Adrenal gland (tissue), 5 donors: ENCODE measurements at regions not wholly inside any gene's neighbourhood (a gene's known extent, or its start where the extent isn't known, plus 50 kb on each side); places are given as distances from the start of the nearest gene placed in this dataset.
"Not testable (repeated sequence)": the region's sequence is repeated elsewhere in the genome, so short reads cannot be mapped to it uniquely, and the experiment has no call there.

ENCODE experiments used
- POLR2A ChIP-seq, 2 donors: fragments of 450-650 bp; IDR thresholded peaks; one replicate each; pipeline ENCODE4 v1.6.1; 2017; ENCODE audit warnings: antibody characterized with exemption in 2 of 2, mild to moderate bottlenecking in 2 of 2, moderate library complexity in 1 of 2
- TF ChIP-seq, protein P1 (sequence below), 6 experiments: fragments of 450-650 bp in 4 of 6; fragments of 200-600 bp in 2 of 6; sonication (generic) in 1 of 6; IDR thresholded peaks; 1 replicate in 5 of 6; 2 replicates in 1 of 6; pipeline versions ENCODE4 v1.5.1 to v1.8.0; 2016 to 2021; ENCODE audit warnings: antibody characterized with exemption in 6 of 6, mild to moderate bottlenecking in 2 of 6, moderate library complexity in 1 of 6
- donor health status: DM: no; HTN: no; CAD: no.

DNA sequence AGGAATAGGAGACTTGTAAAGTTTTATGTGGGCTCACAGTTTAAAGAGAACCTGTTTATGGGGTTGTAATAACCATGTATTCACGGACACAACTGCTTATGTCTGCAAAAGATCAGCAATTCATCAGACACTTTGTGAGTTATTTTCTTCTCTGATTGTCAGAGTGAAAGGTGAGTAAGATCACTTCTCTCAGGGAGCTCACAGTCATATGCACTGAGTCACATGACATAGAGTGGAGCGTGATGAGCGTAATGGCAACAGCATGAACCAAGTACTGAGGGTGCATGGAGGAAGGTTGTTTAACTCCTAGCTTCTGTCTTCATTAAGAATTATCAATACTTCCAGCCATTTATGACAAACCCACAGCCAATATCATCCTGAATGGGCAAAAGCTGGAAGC lies 128.8 kb downstream of the OR4M2 start:
- TF ChIP-seq, protein P1, sequence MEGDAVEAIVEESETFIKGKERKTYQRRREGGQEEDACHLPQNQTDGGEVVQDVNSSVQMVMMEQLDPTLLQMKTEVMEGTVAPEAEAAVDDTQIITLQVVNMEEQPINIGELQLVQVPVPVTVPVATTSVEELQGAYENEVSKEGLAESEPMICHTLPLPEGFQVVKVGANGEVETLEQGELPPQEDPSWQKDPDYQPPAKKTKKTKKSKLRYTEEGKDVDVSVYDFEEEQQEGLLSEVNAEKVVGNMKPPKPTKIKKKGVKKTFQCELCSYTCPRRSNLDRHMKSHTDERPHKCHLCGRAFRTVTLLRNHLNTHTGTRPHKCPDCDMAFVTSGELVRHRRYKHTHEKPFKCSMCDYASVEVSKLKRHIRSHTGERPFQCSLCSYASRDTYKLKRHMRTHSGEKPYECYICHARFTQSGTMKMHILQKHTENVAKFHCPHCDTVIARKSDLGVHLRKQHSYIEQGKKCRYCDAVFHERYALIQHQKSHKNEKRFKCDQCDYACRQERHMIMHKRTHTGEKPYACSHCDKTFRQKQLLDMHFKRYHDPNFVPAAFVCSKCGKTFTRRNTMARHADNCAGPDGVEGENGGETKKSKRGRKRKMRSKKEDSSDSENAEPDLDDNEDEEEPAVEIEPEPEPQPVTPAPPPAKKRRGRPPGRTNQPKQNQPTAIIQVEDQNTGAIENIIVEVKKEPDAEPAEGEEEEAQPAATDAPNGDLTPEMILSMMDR (IDR thresholded peaks at IDR 0.05) = not testable (repeated sequence)
- not testable (repeated sequence) for TF ChIP-seq POLR2A (IDR thresholded peaks at IDR 0.05)
